NCI-H1092 (cell line): ENCODE measurements at regions not wholly inside any gene's neighbourhood (a gene's known extent, or its start where the extent isn't known, plus 50 kb on each side); places are given as distances from the start of the nearest gene placed in this dataset.
A peak's percentile ranks its signal among the peaks of the same experiment; 100 is the strongest.

Experiments
- DNase-seq: peaks from one replicate; lab custom pipeline; 2025; lab: John Stamatoyannopoulos, UW

DNA sequence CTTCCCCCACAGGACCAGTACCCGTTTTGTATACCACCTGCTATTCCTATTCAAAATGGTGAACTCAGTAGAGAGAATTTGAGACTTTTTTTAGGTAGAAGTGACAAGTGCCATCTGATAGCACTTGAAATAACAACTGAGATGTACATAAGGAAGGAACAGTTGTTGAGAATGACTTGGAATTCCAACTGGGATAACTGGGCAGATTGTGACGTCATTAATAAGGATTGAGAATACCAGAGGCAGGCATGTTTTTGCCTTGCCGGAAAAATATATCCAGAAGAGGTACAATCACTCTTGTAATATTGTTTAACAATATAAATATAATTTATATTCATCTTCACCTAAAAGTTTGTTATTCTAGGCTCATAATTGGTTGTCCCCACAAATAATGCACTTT lies 454.1 kb upstream of the RGMA start:
- no peak for DNase-seq

DNA sequence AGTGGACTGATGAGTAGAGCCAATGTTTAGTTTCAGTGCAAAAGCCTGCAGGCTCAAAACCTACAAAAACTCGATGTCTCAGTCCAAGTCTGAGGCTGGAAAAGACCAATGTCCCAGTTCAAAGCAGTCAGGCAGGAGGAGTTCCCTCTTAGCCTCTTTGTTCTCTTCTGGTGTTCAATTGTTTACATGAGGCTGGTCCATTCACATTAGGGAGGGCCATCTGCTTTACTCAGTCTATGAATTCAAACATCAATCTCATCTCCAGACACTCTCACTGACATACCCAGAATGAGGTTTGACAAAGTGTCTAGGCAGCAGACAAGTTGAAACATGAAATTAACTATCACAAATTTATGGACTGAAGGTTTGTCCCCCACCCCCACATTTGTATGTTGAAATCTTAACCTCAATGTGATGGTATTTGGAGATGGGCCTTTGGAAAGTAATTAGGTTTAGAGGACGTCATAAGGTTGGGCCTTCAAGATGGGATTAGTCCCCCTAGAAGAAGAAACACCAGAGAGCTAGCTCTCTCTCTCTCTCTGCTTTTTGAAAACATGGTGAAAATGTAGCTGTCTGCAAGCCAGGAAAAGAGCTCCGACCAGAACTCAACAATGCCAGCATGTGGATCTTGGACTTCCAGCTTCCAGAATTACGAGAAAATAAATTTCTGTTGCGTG lies 438.5 kb upstream of the RGMA start:
- DNase-seq = no peak

DNA sequence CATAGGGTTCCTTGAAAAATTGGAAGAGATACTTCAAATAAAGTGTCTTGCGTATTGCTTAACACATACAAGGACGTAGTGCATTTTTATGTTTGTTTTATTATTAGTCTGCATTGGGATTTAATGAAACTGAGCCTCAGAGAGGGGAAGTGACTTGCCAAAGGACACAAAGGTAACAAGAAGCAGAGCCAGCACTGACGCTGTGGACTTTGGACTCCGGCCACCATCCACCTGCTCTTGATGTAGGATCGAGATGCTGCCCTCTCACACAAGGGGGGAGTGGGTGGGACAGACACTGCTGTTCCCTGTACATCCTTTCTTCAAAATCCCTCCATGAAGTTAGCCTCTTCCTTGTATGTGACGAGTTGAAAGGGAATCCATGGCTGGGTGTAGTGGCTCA lies 435.4 kb upstream of the RGMA start:
- DNase-seq = no peak

DNA sequence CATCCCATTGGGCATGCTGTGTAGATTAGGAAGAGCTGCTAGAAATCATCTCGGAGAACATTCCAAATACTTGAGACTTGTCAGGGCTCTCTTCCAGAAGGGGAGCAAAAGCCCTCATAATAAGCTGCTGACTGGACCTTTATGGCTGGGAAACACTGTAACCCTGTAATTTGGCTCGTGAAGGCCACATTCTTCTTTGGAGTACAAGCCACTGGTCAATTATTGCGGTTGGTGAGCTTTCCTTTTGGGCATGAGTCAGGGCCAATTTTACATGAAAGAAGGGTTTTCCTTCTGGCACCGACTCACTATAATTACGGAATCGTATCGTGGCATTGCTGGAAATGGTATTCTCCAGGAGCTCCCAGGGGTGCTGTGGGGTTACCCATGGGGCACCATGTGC lies 434.5 kb upstream of the RGMA start:
- no peak for DNase-seq

DNA sequence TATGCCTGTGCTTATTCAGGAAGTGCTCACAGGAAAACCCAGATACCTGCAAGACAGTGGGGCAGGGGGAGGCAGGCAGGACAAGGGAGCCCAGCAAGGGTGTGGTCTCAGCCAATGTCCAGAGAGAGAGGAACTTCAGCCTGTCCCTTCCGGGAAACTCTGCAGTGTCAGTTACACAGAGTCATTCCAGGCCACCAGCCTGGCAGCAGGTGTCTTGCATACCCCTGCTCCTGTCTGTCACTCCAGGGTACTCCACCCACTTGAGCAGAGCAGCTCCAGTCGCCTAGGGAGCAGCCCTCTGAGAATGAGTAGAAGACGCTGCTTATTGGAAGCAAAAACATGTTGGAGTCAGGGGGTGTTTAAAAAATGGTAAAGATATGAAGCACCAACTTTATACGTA lies 431.2 kb upstream of the RGMA start:
- no peak for DNase-seq

DNA sequence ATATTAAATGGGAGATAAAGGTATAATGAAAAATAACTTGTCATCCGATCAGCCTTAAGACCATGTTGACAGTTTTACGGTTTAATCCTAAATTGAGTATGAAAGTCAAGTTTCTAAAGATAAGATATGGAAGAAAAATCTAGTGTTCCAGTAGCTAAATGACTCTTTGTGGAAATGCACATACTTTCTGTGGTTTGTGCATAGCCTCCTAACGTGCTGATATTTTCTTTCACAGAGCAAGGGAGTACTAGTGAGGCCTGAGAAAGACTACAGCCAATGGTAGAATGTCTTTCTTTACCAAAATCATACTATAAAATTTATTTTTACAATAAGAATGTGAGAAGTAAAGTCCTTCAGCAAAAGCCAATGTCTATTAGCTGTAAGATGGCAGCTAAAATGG lies 430.6 kb upstream of the RGMA start:
- no peak for DNase-seq

DNA sequence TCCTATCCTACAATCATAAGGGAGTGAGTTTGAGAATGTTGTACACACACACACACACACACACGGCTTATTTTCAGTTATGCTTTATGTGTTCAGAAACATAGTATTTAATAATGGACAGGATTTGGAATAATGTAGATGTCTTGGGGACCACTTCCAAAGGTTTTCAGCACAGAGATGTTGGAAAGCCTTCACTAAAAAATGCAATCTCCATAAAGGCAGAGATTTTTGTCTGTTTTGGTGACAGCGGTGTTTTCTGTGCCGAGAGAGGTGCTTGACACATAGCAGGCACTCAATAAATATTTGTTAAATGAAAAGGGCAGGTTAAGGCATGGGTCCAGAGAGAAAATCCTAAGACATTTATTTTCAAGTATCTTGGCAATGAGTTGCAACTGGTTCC lies 428.2 kb upstream of the RGMA start:
- DNase-seq = no peak

DNA sequence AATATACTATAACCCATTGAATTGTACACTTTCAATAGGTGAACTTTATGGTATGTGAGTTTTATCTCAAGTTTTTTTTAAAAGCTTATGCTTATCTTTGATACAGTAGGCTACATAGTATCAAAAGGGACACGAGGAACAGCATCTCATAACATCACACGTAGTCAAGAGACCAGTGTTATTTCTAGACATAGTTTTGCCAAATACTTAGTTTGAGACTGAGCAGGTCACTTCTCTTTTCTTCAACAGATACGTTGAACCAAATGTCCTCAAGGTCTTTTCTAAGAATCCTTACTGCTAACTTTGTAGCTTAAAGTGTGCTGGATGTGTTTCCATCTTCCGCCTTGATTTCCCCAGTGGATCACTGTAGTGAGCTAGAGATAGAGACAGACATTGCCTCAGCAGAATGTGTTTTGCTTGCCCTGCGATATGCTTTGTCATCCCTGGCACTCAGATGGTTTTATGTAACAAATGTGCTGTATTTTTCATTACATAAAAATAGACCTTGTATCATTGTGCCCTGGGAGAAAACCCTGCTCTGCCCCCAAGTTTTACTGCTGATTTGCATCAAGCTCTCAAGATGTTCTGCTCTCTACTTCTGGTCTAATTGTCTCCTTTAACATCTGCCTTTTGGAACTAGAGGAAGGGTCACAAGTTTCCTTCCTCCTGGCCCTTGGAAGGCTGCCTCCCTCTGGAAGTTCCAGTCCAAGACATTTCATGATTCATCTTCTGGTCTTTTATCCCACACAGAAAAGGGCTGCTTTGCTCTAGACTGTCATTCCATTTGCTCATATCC lies 426.4 kb upstream of the RGMA start:
- DNase-seq = no peak

DNA sequence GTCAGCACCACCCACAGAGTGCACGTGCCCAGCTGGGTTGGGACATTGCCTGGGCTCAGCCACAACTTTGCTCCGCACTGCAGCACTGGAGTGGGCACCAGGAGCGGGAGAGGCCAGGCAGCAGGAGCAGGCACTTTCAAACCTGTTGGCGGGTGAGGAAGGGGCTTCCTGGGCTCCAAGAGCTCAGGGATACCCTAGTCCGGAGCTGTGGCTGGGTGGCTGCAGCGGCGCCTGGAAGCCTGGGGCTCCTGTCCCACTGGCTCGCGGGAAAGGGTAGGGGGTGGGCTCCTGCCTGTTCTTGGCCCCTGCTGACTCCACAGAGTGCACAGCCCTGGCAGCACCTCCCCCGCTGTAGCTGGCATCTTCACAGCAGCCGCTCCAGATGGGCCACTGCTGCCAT lies 417.6 kb upstream of the RGMA start:
- no peak for DNase-seq

DNA sequence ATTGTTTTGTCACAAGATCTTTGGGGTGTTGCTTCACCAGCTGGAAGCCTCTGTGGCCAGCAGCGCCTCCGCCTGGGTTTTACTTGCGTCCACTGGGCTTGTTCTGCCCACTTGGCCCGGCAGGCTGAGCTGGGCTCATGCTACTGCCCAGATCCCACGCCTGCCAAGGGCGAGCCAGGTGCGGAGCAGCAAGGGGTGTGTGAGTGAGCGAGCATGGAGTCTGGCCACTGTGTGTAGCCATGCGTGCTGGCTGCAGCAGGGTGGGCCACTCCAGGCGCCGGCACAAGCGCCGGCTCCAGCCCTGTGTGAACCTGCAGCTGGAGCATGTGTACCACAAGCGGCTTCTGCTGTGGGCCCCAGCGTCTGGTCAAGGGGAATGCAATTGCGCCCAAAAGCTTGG lies 416.5 kb upstream of the RGMA start:
- no peak for DNase-seq

DNA sequence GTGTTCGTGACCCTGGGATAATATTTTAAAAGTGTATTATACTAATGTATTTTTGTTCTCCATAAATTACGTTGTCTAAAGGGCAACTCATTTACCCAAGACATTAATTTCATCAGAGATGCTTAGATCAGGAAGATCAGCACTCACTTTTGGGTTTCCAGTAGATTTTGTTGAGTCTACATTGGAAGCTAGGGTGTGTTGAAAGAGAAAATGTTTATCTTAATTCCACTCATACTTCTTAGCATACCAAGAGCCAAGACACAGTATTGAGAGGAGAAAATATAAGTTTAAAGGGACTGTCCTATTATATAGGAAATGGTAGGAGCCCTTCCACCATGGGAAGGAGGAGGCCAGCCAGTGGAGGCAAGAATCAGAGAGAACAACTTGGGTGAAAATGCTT lies 412.9 kb upstream of the RGMA start:
- DNase-seq = no peak

DNA sequence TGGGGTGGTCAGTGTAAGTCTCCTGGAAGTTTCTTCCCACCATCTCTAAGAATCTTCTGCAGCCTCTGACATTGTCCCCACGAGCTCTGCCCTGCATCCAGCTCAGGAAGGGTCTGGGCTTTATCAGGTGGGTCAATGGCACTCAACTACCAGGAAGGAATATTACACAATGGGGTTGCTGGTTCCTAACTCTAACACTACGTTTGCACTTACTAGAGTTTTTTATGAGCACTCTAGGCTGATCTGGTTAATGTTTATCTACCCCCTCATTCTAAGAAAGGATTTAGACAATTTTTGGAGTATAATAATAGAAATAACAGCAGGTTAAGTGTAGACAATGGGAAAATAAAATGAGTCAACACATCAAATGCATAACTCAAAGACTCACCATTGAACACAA lies 411.1 kb upstream of the RGMA start:
- no peak for DNase-seq

DNA sequence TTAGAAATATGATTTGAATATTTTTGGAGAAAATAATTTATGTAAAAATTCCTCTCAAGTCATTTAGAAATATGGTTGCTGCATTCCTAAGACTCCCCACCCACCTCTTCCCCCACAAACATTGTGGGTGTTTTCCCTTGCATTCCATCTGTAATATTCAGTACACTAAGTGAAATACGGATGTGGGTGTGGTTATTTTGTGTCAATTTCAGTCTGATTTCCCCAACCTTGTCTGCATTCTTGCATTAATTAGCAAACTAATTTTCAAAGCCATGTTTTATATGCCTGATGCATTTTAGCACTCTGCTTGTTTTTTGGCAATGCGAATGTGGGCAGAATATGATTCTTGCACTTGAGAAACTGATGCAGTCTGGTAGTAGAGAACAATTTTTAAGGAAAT lies 408.3 kb upstream of the RGMA start:
- no peak for DNase-seq

DNA sequence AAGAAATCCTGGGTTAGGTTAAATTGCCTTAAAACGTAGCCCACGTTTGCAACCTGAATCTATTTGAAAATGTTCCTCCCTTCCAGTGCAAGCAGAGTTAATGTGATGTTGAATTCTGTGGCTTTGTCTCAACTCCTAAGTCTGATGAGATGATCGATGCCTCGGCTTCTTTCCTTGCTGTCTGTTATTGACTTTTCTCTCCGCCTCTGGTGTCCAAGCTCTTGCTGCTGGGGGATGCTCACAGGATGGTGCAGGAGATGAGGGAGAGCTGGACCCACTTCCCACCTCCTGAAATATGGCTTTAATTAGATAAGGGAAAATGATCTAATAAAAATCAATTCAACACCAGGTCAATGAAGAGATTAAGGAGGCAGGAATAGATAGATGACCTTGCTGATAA lies 407.9 kb upstream of the RGMA start:
- DNase-seq = no peak

DNA sequence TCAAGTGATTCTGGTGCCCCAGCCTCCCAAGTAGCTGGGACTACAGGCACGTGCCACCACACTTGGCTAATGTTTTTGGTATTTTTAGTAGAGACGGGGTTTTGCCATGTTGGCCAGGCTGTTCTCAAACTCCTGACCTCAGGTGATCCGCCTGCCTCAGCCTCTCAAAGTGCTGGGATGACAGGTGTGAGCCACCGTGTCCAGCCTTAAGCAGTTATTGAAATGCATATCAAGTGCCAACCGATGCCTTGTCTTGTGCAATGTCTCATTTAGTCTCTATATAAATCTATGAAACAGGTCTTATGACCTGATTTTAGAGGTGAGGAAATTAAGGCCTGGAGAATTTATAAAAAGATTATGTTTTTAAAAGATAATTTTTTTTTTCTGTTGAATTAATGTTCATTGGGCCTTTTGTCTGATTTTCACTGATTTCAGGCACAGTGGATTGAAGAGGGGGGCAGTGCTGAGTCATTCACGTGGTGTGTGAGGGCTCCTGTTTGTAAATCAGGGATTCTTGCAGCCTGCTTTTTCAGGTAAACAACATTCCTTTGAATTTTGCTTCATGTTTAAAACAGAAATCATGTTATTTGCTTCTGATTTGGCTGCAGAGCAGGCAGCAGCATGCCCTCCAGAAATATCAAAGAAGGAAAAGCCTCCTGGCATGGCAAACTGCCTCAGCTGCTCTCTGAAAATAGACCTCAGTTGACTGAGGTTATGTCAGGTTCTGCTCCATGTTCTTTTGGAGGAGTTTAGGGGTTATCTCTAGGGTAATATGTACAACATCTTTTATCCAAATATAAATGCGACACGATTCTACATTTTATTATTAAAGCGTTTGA lies 407.0 kb upstream of the RGMA start:
- DNase-seq = no peak

DNA sequence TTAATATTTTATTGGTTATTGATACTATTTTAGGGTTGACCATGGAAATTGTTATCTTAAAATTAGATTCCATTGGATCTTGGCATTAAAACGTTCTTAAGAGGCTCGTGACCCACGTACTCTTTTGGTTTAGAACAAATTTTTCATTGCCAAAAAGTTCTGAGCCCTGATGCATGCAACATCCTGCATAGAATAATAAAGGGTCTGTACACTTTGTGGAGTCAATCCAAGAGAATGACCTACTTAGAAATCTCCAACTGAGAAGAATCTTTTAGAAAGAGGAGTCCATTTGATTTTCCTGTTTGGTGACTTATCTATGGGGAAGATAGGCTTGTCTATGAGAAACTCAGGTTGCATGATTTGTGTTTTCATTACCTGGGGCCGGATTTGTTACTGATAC lies 404.2 kb upstream of the RGMA start:
- DNase-seq = no peak

DNA sequence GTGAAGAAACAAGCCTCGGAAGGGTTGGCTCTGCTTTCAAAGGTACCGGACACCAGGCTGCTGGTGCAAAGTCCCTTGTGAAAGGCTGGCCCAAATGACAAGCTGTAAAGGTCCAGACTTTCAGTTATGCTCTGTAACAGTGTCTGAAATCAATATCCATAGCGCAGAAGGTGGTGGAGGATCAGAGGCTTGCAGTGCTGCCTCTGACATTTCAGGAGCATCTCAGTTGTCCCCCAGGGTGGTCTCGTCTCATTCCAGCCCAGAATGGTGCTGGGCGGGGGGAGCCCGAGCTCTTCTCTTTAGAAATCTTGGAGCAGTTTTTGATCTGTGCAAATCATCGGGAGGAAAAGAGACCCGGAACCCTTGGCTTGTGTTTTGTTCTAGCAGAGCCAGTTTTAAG lies 402.3 kb upstream of the RGMA start:
- no peak for DNase-seq

DNA sequence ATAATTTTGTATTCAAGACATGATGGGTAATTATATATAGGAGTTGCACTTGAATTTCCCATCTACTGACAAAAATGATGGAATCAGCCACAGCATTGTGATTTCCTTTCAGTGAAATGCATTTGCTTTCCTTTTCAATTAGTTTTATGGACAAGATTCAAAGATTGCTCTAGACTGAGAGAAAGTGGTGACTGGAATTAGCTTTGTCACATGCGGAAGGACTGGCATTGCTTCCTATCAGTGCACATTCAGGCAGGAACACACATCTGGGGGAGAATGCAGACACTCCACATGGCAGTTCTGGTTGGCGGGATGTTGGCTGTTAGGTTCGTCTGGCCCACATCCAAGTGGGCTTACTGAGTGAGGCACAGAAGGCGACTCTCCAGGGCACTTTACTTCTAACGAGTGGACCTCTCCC lies 399.3 kb upstream of the RGMA start:
- DNase-seq = peak; percentile 30

DNA sequence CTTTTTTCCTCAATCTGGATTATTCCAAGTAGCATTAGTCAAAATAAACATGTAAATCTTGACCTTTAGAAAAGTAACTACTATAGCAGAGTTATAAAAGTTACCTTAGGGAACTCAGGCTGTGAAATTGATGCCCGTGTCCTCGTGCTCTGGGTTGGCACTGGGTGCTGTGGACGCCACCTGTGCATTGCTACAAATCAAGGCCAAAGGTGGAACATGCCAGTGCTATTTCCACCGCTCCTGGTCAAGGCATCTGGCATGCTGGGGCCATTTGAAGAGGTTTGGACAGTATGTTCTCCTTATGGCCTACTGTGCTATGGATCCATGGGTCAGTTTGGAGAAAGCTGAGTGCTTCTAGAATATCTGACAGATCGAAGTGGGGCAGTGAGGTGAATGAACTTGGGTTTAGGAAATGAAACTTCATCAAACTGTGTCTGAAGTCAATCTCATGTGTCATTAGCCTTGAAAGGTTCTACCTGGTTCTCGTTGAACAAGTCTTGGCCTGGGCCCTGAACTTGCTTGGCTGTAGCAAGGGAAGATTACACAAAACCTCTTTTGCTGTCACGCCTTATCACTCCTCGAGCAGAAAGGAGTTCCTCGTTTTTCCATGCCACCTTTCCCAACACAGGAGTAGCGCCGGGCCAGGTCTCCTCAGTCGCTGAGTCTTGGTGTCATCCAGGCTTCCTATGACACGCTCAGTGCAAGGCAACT lies 397.6 kb upstream of the RGMA start:
- no peak for DNase-seq

DNA sequence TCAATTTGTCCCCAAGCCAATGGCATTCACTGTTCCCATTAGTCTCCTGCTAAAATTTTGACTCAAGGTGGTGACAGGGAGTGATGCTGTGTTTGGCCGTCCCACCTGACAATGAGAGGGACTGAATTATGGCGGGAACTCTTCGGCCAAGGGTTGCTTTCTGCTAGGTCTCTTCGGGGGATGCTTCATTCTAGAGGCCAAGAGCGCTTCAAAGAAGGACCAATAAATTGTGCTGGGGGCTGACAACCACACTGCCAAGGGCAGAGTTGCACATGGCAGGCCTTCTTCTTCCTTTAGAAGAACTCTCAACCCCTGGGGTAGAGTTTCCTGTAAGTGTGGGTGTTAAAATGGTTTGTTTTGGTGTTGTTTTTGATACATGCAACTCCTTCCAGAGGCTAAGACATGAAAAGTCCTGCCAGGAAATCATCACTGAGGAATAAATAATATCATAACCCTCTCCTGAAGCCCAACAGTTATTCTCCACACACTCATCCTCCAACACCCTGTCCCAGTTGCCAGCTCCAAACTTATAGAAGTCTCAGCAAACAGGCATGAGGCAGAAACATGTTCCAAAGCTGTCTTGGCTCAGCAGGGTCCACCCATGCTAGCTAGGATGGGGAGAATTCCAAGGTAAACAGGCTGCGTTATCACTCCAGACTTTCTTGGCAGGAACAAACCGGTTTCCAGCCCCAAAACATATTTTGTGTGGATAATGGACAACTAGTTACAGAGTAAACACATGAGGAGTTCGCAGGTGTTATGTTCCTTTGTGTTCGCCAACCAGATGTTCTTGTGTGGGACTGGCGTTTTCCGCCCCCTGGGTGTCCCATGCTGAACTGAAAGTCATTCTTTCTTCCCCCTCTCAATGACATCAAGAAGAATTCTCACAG lies 396.7 kb upstream of the RGMA start:
- peak; percentile 4 for DNase-seq

DNA sequence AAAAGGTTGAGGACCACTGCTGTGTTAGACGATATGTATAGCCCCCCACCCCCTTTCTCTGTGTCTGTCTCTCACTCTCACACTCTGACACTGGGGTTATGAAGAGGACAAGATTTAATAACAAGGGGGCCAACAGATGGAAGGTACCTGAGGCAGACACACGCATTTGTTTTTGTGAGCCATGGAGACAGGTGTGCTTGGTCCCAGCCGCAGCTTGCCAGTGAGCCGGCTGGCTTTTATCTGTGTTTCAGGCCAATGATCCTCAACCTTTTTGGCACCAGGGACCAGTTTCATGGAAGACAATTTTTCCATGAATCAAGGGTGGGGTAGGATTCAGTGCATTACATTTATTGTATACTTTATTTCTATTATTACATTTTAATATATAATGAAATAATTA lies 394.9 kb upstream of the RGMA start:
- DNase-seq = no peak
